ENCODE measurements at regions not wholly inside any gene's neighbourhood (a gene's known extent, or its start where the extent isn't known, plus 50 kb on each side); places are given as distances from the start of the nearest gene placed in this dataset.

- 60% methylated on average over 5 of the region's 5 CpGs for WGBS, 2 donors
- DNase-seq (ENCODE audit: low spot score in 2 of 2), result no peak
- H3K4me3 ChIP-seq (ENCODE audit: low read depth, poor library complexity, severe bottlenecking), result no peak overlapping the region
- intact Hi-C loops (cut with DNase I; ENCODE audit: low total_unique reads), result no loop called here
- TF ChIP-seq CTCF (IDR thresholded peaks at IDR 0.05) (no peak), POLR2A (IDR thresholded peaks at IDR 0.05) (no peak)
Observed at GRCh38 chr2:196534495-196534894, 105.0 kb upstream of the CCDC150 start.

- H3K4me3 ChIP-seq (ENCODE audit: low read depth, poor library complexity, severe bottlenecking), result no peak overlapping the region
- DNase-seq (ENCODE audit: low spot score in 2 of 2), result no peak
- no peak for TF ChIP-seq POLR2A (IDR thresholded peaks at IDR 0.05)
- TF ChIP-seq CTCF (IDR thresholded peaks at IDR 0.05), result no peak
- WGBS, 2 donors, result 92 to 93% methylated on average over 3 of the region's 3 CpGs
- intact Hi-C loops (cut with DNase I; ENCODE audit: low total_unique reads), result no loop called here
Observed at GRCh38 chr2:196535061-196535460, 104.5 kb upstream of the CCDC150 start.

GRCh38 chr2:196535742-196536141 is 103.8 kb upstream of the CCDC150 start:
- intact Hi-C loops (cut with DNase I; ENCODE audit: low total_unique reads), result no loop called here
- no peak overlapping the region for H3K4me3 ChIP-seq (ENCODE audit: low read depth, poor library complexity, severe bottlenecking)
- TF ChIP-seq CTCF (IDR thresholded peaks at IDR 0.05), result no peak
- no peak for TF ChIP-seq POLR2A (IDR thresholded peaks at IDR 0.05)
- WGBS, 2 donors, result 17 to 20% methylated on average over 1 of the region's 1 CpG
- DNase-seq (ENCODE audit: low spot score in 2 of 2), result no peak

GRCh38 chr2:196537311-196537710 is 102.2 kb upstream of the CCDC150 start:
- DNase-seq (ENCODE audit: low spot score in 2 of 2), result no peak
- no peak overlapping the region for H3K4me3 ChIP-seq (ENCODE audit: low read depth, poor library complexity, severe bottlenecking)
- no peak for TF ChIP-seq POLR2A (IDR thresholded peaks at IDR 0.05)
- no peak for TF ChIP-seq CTCF (IDR thresholded peaks at IDR 0.05)
- intact Hi-C loops (cut with DNase I; ENCODE audit: low total_unique reads), result no loop called here
- 59 to 67% methylated on average over 8 of the region's 8 CpGs for WGBS, 2 donors

- intact Hi-C loops (cut with DNase I; ENCODE audit: low total_unique reads), result no loop called here
- H3K4me3 ChIP-seq (ENCODE audit: low read depth, poor library complexity, severe bottlenecking), result no peak overlapping the region
- TF ChIP-seq POLR2A (IDR thresholded peaks at IDR 0.05) (no peak), CTCF (IDR thresholded peaks at IDR 0.05) (no peak)
- DNase-seq (ENCODE audit: low spot score in 2 of 2), result no peak
- 42 to 46% methylated on average over 4 of the region's 4 CpGs for WGBS, 2 donors
Observed at GRCh38 chr2:196538189-196538588, 101.3 kb upstream of the CCDC150 start.

- no peak overlapping the region for H3K4me3 ChIP-seq (ENCODE audit: low read depth, poor library complexity, severe bottlenecking)
- 65% methylated on average over 5 of the region's 5 CpGs for WGBS, 2 donors
- DNase-seq (ENCODE audit: low spot score in 2 of 2), result no peak
- TF ChIP-seq POLR2A (IDR thresholded peaks at IDR 0.05) (no peak), CTCF (IDR thresholded peaks at IDR 0.05) (no peak)
- intact Hi-C loops (cut with DNase I; ENCODE audit: low total_unique reads), result no loop called here
Observed at GRCh38 chr2:196538646-196539045, 100.9 kb upstream of the CCDC150 start.

All from lower leg skin (tissue), 4 donors.